GM21737 (cell line): ENCODE measurements at regions not wholly inside any gene's neighbourhood (a gene's known extent, or its start where the extent isn't known, plus 50 kb on each side); places are given as distances from the start of the nearest gene placed in this dataset.

Experiments used
- ATAC-seq: cut with Tn5 transposase; IDR thresholded peaks from one replicate; pipeline ENCODE4 v1.9.1; 2021; ENCODE audit warnings: mild to moderate bottlenecking, moderate library complexity; ENCODE audit not compliant: unreplicated experiment

DNA sequence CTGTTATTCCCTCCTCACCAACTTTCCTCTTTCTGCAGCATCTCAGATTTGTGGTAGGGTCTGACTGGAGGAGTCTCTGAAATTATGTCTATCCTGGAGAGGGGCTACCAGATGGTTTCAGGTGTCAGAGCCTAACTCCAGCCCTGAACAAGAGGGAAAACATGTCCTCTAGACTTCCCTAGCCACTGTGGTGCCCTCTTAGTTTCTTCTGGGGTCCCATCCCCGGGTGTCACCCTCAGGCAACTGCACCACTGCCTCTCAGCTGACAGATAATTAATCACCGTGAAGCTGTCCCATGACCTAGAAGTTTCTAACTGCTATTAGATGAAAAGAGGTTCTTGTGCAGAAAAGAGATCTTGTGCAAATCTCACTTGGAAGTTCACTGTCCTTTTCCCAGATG, 95.1 kb upstream of the CELF4 start:
- ATAC-seq: no peak

- ATAC-seq: no peak
Observed at GRCh38 chr18:37659906-37660305, 94.3 kb upstream of the CELF4 start.

DNA sequence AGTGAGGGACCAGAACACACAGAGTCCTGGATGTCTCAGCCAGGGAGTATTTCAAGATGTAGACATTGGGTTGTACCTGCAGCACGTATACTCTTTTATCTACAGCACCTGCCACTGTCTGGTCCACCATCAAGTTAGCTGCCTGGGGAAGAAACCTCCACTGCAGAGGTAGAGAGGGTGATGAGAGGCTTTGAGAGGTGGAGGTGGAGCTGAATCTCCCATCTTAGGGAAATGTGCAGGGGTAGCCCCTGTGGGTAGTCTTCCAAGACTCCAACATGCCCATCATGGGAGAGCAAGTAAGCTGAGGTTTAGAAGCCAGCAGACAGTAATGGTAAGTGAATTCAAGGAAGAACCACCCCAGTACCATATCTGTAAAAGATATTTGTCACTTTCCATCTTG, 93.3 kb upstream of the CELF4 start:
- ATAC-seq: no peak

GRCh38 chr18:37657493-37657892, 91.9 kb upstream of the CELF4 start:
- no peak for ATAC-seq

DNA sequence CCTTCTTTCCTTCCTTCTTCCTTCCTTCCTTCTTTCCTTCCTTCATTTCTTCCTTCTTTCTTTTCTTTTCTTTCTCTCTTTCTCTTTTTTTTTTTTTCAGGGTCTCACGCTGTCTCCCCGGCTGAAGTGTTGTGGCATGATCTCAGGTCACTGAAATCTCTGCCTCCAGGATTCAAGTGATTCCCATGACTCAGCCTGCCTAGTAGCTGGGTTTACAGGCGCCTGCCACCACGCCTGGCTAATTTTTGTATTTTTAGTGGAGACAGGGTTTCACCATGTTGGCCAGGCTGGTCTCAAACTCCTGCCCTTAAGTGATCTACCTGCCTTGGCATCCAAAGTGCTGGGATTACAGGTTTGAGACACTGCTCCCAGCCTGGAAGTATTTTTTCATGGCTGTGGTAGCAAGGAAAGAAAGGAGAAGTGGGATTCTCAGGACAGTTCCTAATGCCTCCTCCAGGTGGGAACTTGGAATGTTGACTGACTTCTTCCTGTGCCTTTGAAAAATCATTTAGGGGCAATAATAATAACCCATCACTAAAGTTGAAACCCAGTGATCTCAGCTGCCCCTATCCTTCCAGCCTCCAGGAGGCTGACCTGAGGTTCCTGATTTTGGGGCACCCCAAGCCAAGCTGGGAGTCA, 89.3 kb upstream of the CELF4 start:
- no peak for ATAC-seq

- ATAC-seq: no peak
Observed at GRCh38 chr18:37654034-37654433, 88.4 kb upstream of the CELF4 start.

DNA sequence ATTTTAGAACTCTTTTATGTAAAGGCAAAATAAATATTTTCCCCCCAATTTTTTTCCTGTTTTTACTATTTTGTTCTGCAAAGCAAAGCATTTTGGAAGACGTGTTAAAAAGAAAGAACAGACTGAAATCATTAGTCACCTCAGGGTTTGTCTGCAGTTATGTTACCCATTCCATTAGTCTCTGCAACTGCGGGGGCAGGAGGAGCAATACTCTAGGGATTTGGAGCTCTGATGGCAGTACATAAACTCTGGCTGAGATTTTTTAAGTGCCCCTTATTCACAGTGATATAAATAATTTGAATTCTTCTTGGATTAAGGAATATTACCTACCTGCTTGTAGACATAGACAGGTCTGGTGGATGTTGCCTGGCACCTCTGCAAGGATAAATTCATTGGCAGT, 88.0 kb upstream of the CELF4 start:
- ATAC-seq: no peak

- no peak for ATAC-seq
Observed at GRCh38 chr18:37649930-37650329, 84.3 kb upstream of the CELF4 start.

DNA sequence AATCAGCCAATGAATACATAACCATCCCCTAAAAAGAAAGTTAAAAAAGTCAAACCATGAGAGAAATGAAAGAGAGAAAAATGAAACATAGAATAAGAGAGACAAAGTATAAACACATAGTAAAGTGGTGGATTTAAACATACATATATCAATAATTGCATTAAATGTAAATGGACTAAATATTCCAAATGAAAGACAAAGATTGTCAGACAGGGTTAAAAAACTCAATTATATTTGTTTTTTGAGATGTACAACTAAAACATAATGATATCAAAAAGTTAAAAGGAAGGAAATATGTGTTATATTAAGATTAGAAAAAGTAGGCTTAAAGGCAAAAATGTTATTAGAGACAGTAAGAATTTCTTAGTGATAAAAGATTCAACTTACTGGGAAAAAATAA, 83.8 kb upstream of the CELF4 start:
- ATAC-seq: no peak

DNA sequence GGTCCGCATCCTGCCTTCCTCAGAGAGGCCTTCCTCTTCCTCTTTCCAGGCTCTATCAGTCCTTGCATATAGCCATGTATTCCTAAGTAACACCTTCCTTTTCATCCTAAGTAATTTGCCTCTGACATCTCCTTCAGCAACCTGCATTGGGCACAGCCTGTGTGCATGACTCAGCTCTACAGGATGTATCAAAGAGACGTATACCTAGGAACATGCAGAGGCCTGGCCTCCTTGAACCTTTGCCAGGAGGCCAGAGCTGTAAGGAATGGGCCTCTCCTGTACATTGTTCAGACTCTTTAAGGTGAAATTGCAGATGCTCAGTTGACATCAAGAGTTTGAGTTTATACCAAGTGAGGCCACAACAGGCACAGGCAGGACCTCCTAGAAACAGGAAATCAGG, 76.0 kb upstream of the CELF4 start:
- ATAC-seq: no peak

DNA sequence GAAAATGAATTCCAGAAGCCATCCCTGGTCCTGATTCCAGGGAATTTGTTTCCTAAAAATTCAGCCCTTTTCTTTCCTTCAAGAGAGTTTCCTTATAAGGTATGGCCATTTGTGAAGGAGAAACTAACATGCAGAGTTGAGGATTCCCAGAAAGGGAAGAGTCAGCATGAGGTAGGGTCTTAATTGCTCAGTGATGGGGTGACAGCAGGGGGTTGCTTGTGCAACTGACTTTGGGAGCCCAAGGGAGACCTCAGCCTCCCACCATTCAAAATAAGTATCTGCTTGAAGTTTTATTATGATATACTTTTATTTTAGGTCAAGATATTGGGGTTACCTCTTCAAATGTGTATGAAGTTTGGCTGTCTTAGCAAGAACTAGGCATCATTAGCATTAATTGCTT, 74.9 kb upstream of the CELF4 start:
- no peak for ATAC-seq

GRCh38 chr18:37639846-37640245, 74.2 kb upstream of the CELF4 start:
- no peak for ATAC-seq

GRCh38 chr18:37637478-37637850, 71.9 kb upstream of the CELF4 start:
- no peak for ATAC-seq

GRCh38 chr18:37636831-37637477, 71.4 kb upstream of the CELF4 start:
- no peak for ATAC-seq

- ATAC-seq: no peak
Observed at GRCh38 chr18:37634516-37634915, 68.9 kb upstream of the CELF4 start.

- no peak for ATAC-seq
Observed at GRCh38 chr18:37631422-37631821, 65.8 kb upstream of the CELF4 start.

- no peak for ATAC-seq
Observed at GRCh38 chr18:37630334-37630733, 64.7 kb upstream of the CELF4 start.

DNA sequence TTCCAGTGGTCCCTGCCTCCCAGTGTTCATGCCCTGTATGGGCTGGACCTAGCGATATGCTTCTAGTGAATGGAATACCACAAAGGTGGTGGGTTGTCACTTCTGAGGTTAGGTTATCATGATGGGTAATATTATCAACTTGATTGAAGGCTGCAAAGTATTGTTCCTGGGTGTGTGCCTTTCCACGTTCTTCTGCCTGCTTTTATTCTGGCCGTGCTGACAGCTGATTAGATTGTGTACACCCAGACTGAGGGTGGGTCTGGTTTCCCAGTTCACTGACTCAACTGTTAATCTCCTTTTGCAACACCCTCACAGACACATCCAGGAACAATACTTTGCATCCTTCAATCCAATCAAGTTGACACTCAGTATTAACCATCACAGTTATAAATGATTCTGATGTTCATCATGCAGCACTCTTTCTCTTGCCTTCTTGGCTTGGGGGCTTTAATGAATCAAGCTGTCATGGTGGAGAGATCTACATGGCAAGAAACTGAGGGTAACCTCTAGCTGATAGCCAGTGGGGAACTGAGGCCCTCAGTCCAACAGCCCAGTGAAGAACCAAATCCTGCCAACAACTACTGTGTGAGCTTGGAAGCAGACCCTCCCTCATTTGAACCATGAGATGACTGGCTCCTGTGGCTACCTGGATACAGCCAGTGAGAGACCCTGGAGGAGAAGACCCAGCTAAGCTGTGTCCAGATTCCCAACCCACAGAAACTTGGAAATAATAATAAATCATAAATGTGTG, 63.0 kb upstream of the CELF4 start:
- ATAC-seq: no peak

DNA sequence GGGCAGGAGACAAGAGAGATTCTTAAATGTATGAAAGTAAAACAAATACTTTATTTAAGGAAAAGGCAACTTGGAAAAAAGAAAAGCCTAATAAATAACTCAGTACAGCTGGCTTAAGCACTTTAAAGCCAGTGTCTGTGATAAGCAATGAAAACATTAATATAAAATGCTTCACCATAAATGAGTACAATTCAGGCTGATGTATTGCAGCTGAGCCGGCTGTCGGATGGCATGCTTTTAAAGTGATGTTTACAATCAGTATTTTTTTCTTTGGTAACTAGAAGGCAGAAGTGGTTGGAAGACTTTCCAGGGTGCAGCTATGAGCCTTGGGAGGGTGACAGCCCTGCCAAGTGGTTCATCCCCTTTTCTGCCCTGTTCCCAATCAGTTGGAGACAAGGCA, 58.7 kb upstream of the CELF4 start:
- no peak for ATAC-seq

GRCh38 chr18:37619964-37620363, 54.4 kb upstream of the CELF4 start:
- no peak for ATAC-seq

DNA sequence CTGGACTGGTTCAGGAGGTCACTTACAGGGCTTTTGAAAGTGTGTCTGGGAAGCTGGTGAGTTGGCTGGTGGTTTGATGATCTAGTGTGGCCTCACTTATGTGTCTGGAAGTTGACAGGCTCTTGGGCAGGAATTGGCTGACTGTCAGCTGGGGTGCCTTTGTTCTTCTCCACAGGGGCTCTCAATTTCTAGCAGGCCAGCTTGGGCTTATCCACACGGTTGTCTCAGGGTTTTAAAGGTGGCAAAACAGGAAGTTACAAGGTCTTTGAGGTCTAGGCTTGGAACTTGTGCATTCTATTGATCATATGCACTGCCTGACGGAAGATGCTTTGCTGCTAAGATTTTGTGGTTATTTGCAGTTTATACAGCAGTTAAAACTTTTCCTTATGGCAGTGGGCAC, 52.0 kb upstream of the CELF4 start:
- no peak for ATAC-seq
